GM18507 (cell line): ENCODE measurements at regions not wholly inside any gene's neighbourhood (a gene's known extent, or its start where the extent isn't known, plus 50 kb on each side); places are given as distances from the start of the nearest gene placed in this dataset.
"Not testable (repeated sequence)": the region's sequence is repeated elsewhere in the genome, so short reads cannot be mapped to it uniquely, and the experiment has no call there.

Experiments
- DNase-seq: peaks from one replicate; pipeline ENCODE4 v3.0.0; 2011; ENCODE audit warnings: low read depth; ENCODE audit not compliant: insufficient read length; ENCODE audit errors: extremely low spot score
- FAIRE-seq: peaks from 2 replicates; lab custom pipeline; 2011; peaks lifted over from hg19 to GRCh38; lab: Jason Lieb, UNC

- no peak for FAIRE-seq
These were observed 315.3 kb upstream of the AUTS2 start for GRCh38 chr7:69282946-69283345.

GRCh38 chr7:69283421-69283820, 314.9 kb upstream of the AUTS2 start:
- FAIRE-seq (no peak), DNase-seq (no peak)

More at GRCh38 chr7:69282946-69283345, 315.3 kb upstream of the AUTS2 start:
- no peak for DNase-seq

GRCh38 chr7:69285854-69286253, 312.4 kb upstream of the AUTS2 start:
- FAIRE-seq (no peak), DNase-seq (no peak)

GRCh38 chr7:69295977-69296376, 302.3 kb upstream of the AUTS2 start:
- FAIRE-seq (no peak), DNase-seq (no peak)

- FAIRE-seq (no peak), DNase-seq (no peak)
These were observed 297.0 kb upstream of the AUTS2 start for GRCh38 chr7:69301253-69301652.

- no peak for FAIRE-seq
- DNase-seq: no peak
These were observed 288.7 kb upstream of the AUTS2 start for GRCh38 chr7:69309601-69310000.

GRCh38 chr7:69311489-69311888, 286.8 kb upstream of the AUTS2 start:
- FAIRE-seq (no peak), DNase-seq (no peak)

- not testable (repeated sequence) for FAIRE-seq
These were observed 284.4 kb upstream of the AUTS2 start for GRCh38 chr7:69313852-69314251.

GRCh38 chr7:69318794-69319193, 279.5 kb upstream of the AUTS2 start:
- FAIRE-seq (no peak), DNase-seq (no peak)

More at GRCh38 chr7:69313852-69314251, 284.4 kb upstream of the AUTS2 start:
- DNase-seq: not testable (repeated sequence)

- no peak for FAIRE-seq
- no peak for DNase-seq
These were observed 269.8 kb upstream of the AUTS2 start for GRCh38 chr7:69328516-69328915.

GRCh38 chr7:69334701-69335100, 263.6 kb upstream of the AUTS2 start:
- FAIRE-seq (no peak), DNase-seq (no peak)

GRCh38 chr7:69335331-69335730, 262.9 kb upstream of the AUTS2 start:
- DNase-seq (no peak), FAIRE-seq (no peak)

GRCh38 chr7:69336976-69337375, 261.3 kb upstream of the AUTS2 start:
- DNase-seq (no peak), FAIRE-seq (no peak)

- DNase-seq (no peak), FAIRE-seq (no peak)
These were observed 260.1 kb upstream of the AUTS2 start for GRCh38 chr7:69338144-69338543.

- DNase-seq (no peak), FAIRE-seq (no peak)
These were observed 257.0 kb upstream of the AUTS2 start for GRCh38 chr7:69341288-69341687.

GRCh38 chr7:69342154-69342884, 256.0 kb upstream of the AUTS2 start:
- FAIRE-seq (no peak), DNase-seq (no peak)

GRCh38 chr7:69349291-69349690, 249.0 kb upstream of the AUTS2 start:
- DNase-seq (no peak), FAIRE-seq (no peak)

GRCh38 chr7:69358163-69358821, 240.0 kb upstream of the AUTS2 start:
- FAIRE-seq (no peak), DNase-seq (no peak)

GRCh38 chr7:69359003-69359700, 239.1 kb upstream of the AUTS2 start:
- DNase-seq (no peak), FAIRE-seq (no peak)

- no peak for DNase-seq
- no peak for FAIRE-seq
These were observed 237.4 kb upstream of the AUTS2 start for GRCh38 chr7:69360913-69361312.

GRCh38 chr7:69363136-69363535, 235.1 kb upstream of the AUTS2 start:
- FAIRE-seq: no peak
- DNase-seq: no peak
